GM20000 (cell line): ENCODE measurements at regions not wholly inside any gene's neighbourhood (a gene's known extent, or its start where the extent isn't known, plus 50 kb on each side); places are given as distances from the start of the nearest gene placed in this dataset.

Experiments used
- DNase-seq: peaks from one replicate; pipeline ENCODE4 v3.0.0; 2012; ENCODE audit warnings: low spot score
- CTCF ChIP-seq: IDR thresholded peaks from 2 replicates; pipeline ENCODE4 v1.5.1; 2012; ENCODE audit warnings: mild to moderate bottlenecking, control low read depth; ENCODE audit errors: extremely low read depth, missing control alignments

- TF ChIP-seq CTCF = no peak
- DNase-seq = no peak
Measured at GRCh38 chr11:120001178-120002090, 136.5 kb downstream of the TRIM29 start.

- no peak for DNase-seq
Measured at GRCh38 chr11:119999220-119999619, 138.7 kb downstream of the TRIM29 start.

GRCh38 chr11:119996556-119996955 is 141.4 kb downstream of the TRIM29 start:
- no peak for TF ChIP-seq CTCF
- no peak for DNase-seq

More at GRCh38 chr11:119999220-119999619, 138.7 kb downstream of the TRIM29 start:
- no peak for TF ChIP-seq CTCF

- no peak for DNase-seq
- TF ChIP-seq CTCF = no peak
Measured at GRCh38 chr11:119995730-119996491, 142.0 kb downstream of the TRIM29 start.

- DNase-seq = no peak
- no peak for TF ChIP-seq CTCF
Measured at GRCh38 chr11:119993722-119994121, 144.2 kb downstream of the TRIM29 start.

- no peak for DNase-seq
- TF ChIP-seq CTCF = no peak
Measured at GRCh38 chr11:119992171-119993051, 145.5 kb downstream of the TRIM29 start.
